ENCODE measurements at regions not wholly inside any gene's neighbourhood (a gene's known extent, or its start where the extent isn't known, plus 50 kb on each side); places are given as distances from the start of the nearest gene placed in this dataset.
"Not testable (repeated sequence)": the region's sequence is repeated elsewhere in the genome, so short reads cannot be mapped to it uniquely, and the experiment has no call there.

GRCh38 chr12:96112733-96113132 is 77.3 kb upstream of the LTA4H start:
- no peak for DNase-seq (ENCODE audit: extremely low spot score)
- POLR2A ChIA-PET = no interaction called here
- CTCF ChIA-PET = no interaction called here

GRCh38 chr12:96117460-96117859 is 76.7 kb upstream of the ELK3 start:
- TF ChIP-seq FOXA1 (IDR thresholded peaks at IDR 0.05) = no peak
- TF ChIP-seq FOXM1 (IDR thresholded peaks at IDR 0.05; ENCODE audit: borderline replicate concordance) = no peak
- no peak for TF ChIP-seq L3MBTL2 (conservative IDR thresholded peaks at IDR 0.05)
- no peak for TF ChIP-seq BHLHE40 (IDR thresholded peaks at IDR 0.05; ENCODE audit: borderline replicate concordance)
- no peak for TF ChIP-seq HDGF (IDR thresholded peaks at IDR 0.05; ENCODE audit: borderline replicate concordance)
- TF ChIP-seq, protein P1, sequence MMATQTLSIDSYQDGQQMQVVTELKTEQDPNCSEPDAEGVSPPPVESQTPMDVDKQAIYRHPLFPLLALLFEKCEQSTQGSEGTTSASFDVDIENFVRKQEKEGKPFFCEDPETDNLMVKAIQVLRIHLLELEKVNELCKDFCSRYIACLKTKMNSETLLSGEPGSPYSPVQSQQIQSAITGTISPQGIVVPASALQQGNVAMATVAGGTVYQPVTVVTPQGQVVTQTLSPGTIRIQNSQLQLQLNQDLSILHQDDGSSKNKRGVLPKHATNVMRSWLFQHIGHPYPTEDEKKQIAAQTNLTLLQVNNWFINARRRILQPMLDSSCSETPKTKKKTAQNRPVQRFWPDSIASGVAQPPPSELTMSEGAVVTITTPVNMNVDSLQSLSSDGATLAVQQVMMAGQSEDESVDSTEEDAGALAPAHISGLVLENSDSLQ (IDR thresholded peaks at IDR 0.05) = no peak
- no peak for TF ChIP-seq CTBP1 (IDR thresholded peaks at IDR 0.05; ENCODE audit: borderline replicate concordance)
- no peak for TF ChIP-seq ELF4 (IDR thresholded peaks at IDR 0.05)
- TF ChIP-seq FOXK2 (IDR thresholded peaks at IDR 0.05) = no peak
- no peak for TF ChIP-seq ZNF384 (IDR thresholded peaks at IDR 0.05)
- no peak for TF ChIP-seq ARNT (IDR thresholded peaks at IDR 0.05)
- ChIA-PET CTCF (interaction anchor here (0.7 kb wide), 1 partner anchor 12 kb away, joined by 4 read pairs; no protein-coding TSS in a partner anchor), POLR2A (no interaction called here)
- no peak for DNase-seq (ENCODE audit: extremely low spot score)

More at GRCh38 chr12:96112733-96113132, 77.3 kb upstream of the LTA4H start:
- TF ChIP-seq HDGF (IDR thresholded peaks at IDR 0.05; ENCODE audit: borderline replicate concordance) (no peak), TARDBP (IDR thresholded peaks at IDR 0.05) (no peak), SP1 (IDR thresholded peaks at IDR 0.05) (no peak), FOXA1 (IDR thresholded peaks at IDR 0.05) (no peak), BHLHE40 (IDR thresholded peaks at IDR 0.05; ENCODE audit: borderline replicate concordance) (no peak), NFRKB (IDR thresholded peaks at IDR 0.05) (no peak), LEF1 (IDR thresholded peaks at IDR 0.05; ENCODE audit: borderline replicate concordance) (no peak), ZNF384 (IDR thresholded peaks at IDR 0.05) (no peak), SUZ12 (IDR thresholded peaks at IDR 0.05) (no peak), ARNT (IDR thresholded peaks at IDR 0.05) (no peak), CTBP1 (IDR thresholded peaks at IDR 0.05; ENCODE audit: borderline replicate concordance) (no peak), FOXK2 (IDR thresholded peaks at IDR 0.05) (no peak), FOXM1 (IDR thresholded peaks at IDR 0.05; ENCODE audit: borderline replicate concordance) (no peak), L3MBTL2 (conservative IDR thresholded peaks at IDR 0.05) (no peak), ELF4 (IDR thresholded peaks at IDR 0.05) (no peak)
- TF ChIP-seq, protein P1 (IDR thresholded peaks at IDR 0.05) = no peak

GRCh38 chr12:96120359-96121100 is 73.6 kb upstream of the ELK3 start:
- ChIA-PET CTCF (no interaction called here), POLR2A (no interaction called here)
- DNase-seq (ENCODE audit: extremely low spot score) = peak; percentile 37

DNA sequence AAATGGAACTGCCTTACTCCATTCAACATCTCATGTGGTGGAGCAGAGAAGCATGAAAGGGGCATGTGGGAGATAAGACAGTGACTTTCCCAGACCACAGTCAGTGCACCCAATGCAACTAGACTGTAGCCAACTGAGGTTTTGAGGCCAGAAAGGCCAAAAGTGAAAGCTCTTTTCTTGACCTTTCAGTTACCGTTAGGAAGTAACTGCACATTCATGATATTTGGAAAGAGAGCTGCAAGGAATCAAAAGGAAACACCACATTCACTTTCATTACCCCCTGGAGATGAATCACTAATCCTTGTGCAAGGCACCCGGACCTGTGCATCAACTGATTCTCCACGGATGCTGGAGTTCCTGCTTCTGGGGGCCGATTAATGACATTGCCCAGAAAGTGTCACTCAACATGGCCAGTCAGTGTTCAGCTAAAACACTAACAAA is 72.9 kb upstream of the ELK3 start:
- ChIA-PET CTCF (interaction anchor here (0.8 kb wide), 1 partner anchor 20 kb away, joined by 3 read pairs; no protein-coding TSS in a partner anchor), POLR2A (no interaction called here)
- no peak for TF ChIP-seq FOXM1 (IDR thresholded peaks at IDR 0.05; ENCODE audit: borderline replicate concordance)
- no peak for TF ChIP-seq NFRKB (IDR thresholded peaks at IDR 0.05)
- TF ChIP-seq TARDBP (IDR thresholded peaks at IDR 0.05) = no peak
- TF ChIP-seq ELF4 (IDR thresholded peaks at IDR 0.05) = no peak
- no peak for TF ChIP-seq ARNT (IDR thresholded peaks at IDR 0.05)
- no peak for TF ChIP-seq CTBP1 (IDR thresholded peaks at IDR 0.05; ENCODE audit: borderline replicate concordance)
- no peak for TF ChIP-seq SP1 (IDR thresholded peaks at IDR 0.05)
- no peak for TF ChIP-seq L3MBTL2 (conservative IDR thresholded peaks at IDR 0.05)
- no peak for TF ChIP-seq SUZ12 (IDR thresholded peaks at IDR 0.05)
- DNase-seq (ENCODE audit: extremely low spot score) = no peak

More at GRCh38 chr12:96120359-96121100, 73.6 kb upstream of the ELK3 start:
- TF ChIP-seq LEF1 (IDR thresholded peaks at IDR 0.05; ENCODE audit: borderline replicate concordance) (no peak), L3MBTL2 (conservative IDR thresholded peaks at IDR 0.05) (no peak)

- POLR2A ChIA-PET; DNase-seq (ENCODE audit: extremely low spot score); CTCF ChIA-PET: not testable (repeated sequence)
These were observed 65.9 kb upstream of the ELK3 start for GRCh38 chr12:96128292-96128691.

DNA sequence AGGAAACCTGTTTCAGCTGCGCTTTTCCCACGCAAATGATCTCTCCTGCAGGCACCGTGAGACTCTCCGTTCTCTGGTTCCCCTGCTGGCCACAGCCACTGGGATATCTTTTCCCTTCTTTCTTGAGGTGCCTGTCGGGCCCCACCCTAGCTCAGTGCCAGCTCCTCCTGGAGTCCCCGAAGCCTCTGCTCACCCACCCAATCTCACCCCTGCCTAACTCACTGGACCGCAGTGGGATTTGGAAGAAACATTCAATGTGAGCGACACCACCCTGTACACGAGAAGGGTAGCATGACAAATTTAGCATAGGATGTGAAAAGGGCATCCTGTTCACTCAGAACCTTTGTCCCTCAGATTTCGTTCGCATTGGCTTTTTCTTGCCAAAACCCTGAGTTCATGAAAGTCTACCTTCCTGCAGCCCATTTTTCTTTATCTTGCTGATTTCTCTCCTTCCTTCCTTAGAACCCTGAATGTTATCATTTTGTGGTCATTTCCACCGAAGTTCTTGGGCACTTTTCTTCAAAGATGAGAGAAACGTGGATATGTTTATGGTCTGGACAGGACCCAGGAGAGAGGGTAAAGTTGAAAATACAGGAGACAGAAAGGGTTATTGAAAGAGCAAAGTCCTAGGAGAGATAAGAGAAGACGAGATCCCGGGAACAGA is 63.6 kb upstream of the ELK3 start:
- DNase-seq (ENCODE audit: extremely low spot score) = no peak
- ChIA-PET POLR2A (no interaction called here), CTCF (no interaction called here)

DNA sequence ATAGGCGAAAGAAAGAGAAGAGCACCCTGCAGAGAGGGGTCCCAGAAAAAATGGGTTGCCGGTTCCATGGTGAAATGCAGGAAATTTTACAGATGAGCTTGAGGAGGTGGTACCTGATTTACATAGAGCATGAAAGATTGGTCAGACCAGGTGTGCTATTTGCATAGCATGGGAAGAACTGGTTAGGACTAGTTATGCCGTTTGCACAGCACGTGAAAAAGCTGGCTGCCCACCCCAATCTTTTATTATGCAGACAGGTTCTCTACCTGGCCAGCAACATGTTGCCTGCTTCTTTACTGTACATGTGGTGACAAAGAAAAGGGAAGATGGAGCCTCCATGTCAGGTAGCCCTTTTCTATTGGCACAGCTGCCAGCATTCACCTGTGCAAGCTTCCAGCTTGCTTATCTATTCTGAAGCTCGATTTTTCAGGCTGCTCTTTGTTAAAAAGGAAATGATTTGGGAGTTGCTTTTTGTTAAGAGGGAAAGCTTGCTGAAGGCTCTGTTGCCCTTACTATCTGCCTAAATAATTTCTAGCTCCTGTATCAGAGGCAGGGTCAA is 62.9 kb upstream of the ELK3 start:
- ChIA-PET CTCF (interaction anchor here (1.1 kb wide), 1 partner anchor 84 kb away, joined by 3 read pairs; no protein-coding TSS in a partner anchor), POLR2A (no interaction called here)
- TF ChIP-seq TARDBP (IDR thresholded peaks at IDR 0.05) (no peak), LEF1 (IDR thresholded peaks at IDR 0.05; ENCODE audit: borderline replicate concordance) (no peak), FOXA1 (IDR thresholded peaks at IDR 0.05) (no peak), FOXK2 (IDR thresholded peaks at IDR 0.05) (no peak), NFRKB (IDR thresholded peaks at IDR 0.05) (no peak), SUZ12 (IDR thresholded peaks at IDR 0.05) (no peak), SP1 (IDR thresholded peaks at IDR 0.05) (no peak), HDGF (IDR thresholded peaks at IDR 0.05; ENCODE audit: borderline replicate concordance) (no peak)
- TF ChIP-seq, protein P1 (IDR thresholded peaks at IDR 0.05) = no peak
- DNase-seq (ENCODE audit: extremely low spot score) = no peak

More for the DNA sequence above, 63.6 kb upstream of the ELK3 start:
- no peak for TF ChIP-seq TARDBP (IDR thresholded peaks at IDR 0.05)
- no peak for TF ChIP-seq NFRKB (IDR thresholded peaks at IDR 0.05)
